ENCODE measurements at regions not wholly inside any gene's neighbourhood (a gene's known extent, or its start where the extent isn't known, plus 50 kb on each side); places are given as distances from the start of the nearest gene placed in this dataset.
"Not testable (repeated sequence)": the region's sequence is repeated elsewhere in the genome, so short reads cannot be mapped to it uniquely, and the experiment has no call there.

GRCh38 chr2:8498994-8499393 lies 182.9 kb upstream of the ID2 start:
- no peak for DNase-seq

- DNase-seq = no peak
Measured at GRCh38 chr2:8500124-8501054, 181.5 kb upstream of the ID2 start.

GRCh38 chr2:8501061-8501720 lies 180.7 kb upstream of the ID2 start:
- no peak for DNase-seq

- DNase-seq = no peak
Measured at GRCh38 chr2:8502316-8502715, 179.5 kb upstream of the ID2 start.

GRCh38 chr2:8505311-8505920 lies 176.4 kb upstream of the ID2 start:
- DNase-seq = no peak

- no peak for DNase-seq
Measured at GRCh38 chr2:8506746-8507145, 175.1 kb upstream of the ID2 start.

GRCh38 chr2:8508766-8509165 lies 173.1 kb upstream of the ID2 start:
- no peak for DNase-seq

- no peak for DNase-seq
Measured at GRCh38 chr2:8509621-8510020, 172.2 kb upstream of the ID2 start.

- not testable (repeated sequence) for DNase-seq
Measured at GRCh38 chr2:8510055-8510454, 171.8 kb upstream of the ID2 start.

- DNase-seq = no peak
Measured at GRCh38 chr2:8510519-8510918, 171.3 kb upstream of the ID2 start.

- DNase-seq = no peak
Measured at GRCh38 chr2:8511868-8512612, 169.8 kb upstream of the ID2 start.

GRCh38 chr2:8513601-8514273 lies 168.1 kb upstream of the ID2 start:
- DNase-seq = no peak

- DNase-seq = no peak
Measured at GRCh38 chr2:8514274-8514662, 167.6 kb upstream of the ID2 start.

- no peak for DNase-seq
Measured at GRCh38 chr2:8514796-8515758, 166.8 kb upstream of the ID2 start.

- no peak for DNase-seq
Measured at GRCh38 chr2:8515864-8516533, 165.9 kb upstream of the ID2 start.

GRCh38 chr2:8517850-8518498 lies 163.9 kb upstream of the ID2 start:
- DNase-seq = no peak

GRCh38 chr2:8518979-8519668 lies 162.7 kb upstream of the ID2 start:
- no peak for DNase-seq

GRCh38 chr2:8520791-8521344 lies 161.0 kb upstream of the ID2 start:
- no peak for DNase-seq

- no peak for DNase-seq
Measured at GRCh38 chr2:8522687-8523086, 159.2 kb upstream of the ID2 start.
